Pancreas (tissue), 10 donors: ENCODE measurements at regions not wholly inside any gene's neighbourhood (a gene's known extent, or its start where the extent isn't known, plus 50 kb on each side); places are given as distances from the start of the nearest gene placed in this dataset.

Source experiments
- ATAC-seq, 4 donors: fragments of 200-7000 bp; cut with Tn5 transposase; one replicate each; pipeline versions ENCODE4 v1.8.0 to v1.9.1; 2020; ENCODE audit warnings: mild to moderate bottlenecking in 4 of 4, moderate library complexity in 4 of 4
- DNase-seq, 6 donors: peaks; one replicate each; pipeline ENCODE4 v3.0.0-alpha.2; 2020
- FAIRE-seq: peaks from 2 replicates; lab custom pipeline; 2012; peaks lifted over from hg19 to GRCh38; lab: Jason Lieb, UNC
- H3K27ac ChIP-seq, 4 donors: fragments of 200-600 bp; sonication (generic); 1 replicate in 3 of 4; 2 replicates in 1 of 4; pipeline versions ENCODE4 v1.5.0 to v1.8.0; 2020
- H3K27me3 ChIP-seq, 4 donors: fragments of 200-600 bp; one replicate each; pipeline ENCODE4 v1.8.0; 2021
- H3K36me3 ChIP-seq, 3 donors: fragments of 200-600 bp; sonication (generic) in 1 of 3; one replicate each; pipeline versions ENCODE4 v1.5.0 to v1.8.0; 2020 to 2021
- H3K4me1 ChIP-seq, 3 donors: fragments of 200-600 bp; one replicate each; pipeline ENCODE4 v1.8.0; 2021
- H3K4me3 ChIP-seq, 4 donors: fragments of 200-600 bp; sonication (generic) in 2 of 4; one replicate each; pipeline versions ENCODE4 v1.5.0 to v1.8.0; 2020 to 2021
- H3K9me3 ChIP-seq, 4 donors: fragments of 200-600 bp; one replicate each; pipeline ENCODE4 v1.8.0; 2021
- CTCF ChIP-seq, 4 donors: fragments of 200-600 bp; sonication (generic) in 3 of 4; IDR thresholded peaks; one replicate each; pipeline versions ENCODE4 v1.5.0 to v1.8.0; 2021; ENCODE audit warnings: antibody characterized with exemption in 4 of 4
- WGBS, 2 donors: extraction: QIAGEN DNeasy Blood & Tissue Kit; methylation state at CpG; one replicate each; pipeline ENCODE4 v1.1.7; 2013; 5-methylcytosine and 5-hydroxymethylcytosine counted together
- intact Hi-C, 3 donors: fragments of 100-400 bp; cut with DNase I; formaldehyde crosslinking; loops; one replicate each; pipeline versions ENCODE4 v1.11.1 to v1.14.2; 2022
- donor health status: healthy with polysubstance abuse.
- donor health status: DM: no; HTN: no; CAD: no; lungs with moderate emphysema.
- donor health status: DM: no; HTN: no; CAD: no.
- donor health status: control.
- donor health status: control.
- donor health status: Bipolar disorder and iron deficiency.
- donor health status: DM: yes; HTN: yes; CAD: no.
- donor health status: DM: no; HTN: no; CAD: no.
- donor health status: DM: no; HTN: no; CAD: no.
- donor health status: DM: yes; HTN: yes; CAD: no.

GRCh38 chr2:217076058-217076435 is 216.2 kb upstream of the TNP1 start:
- no peak for FAIRE-seq
- TF ChIP-seq CTCF (IDR thresholded peaks at IDR 0.05): no peak

GRCh38 chr2:217075268-217076057 is 215.6 kb upstream of the TNP1 start:
- FAIRE-seq (no peak), ATAC-seq (peak in 1 of 4 donors; percentile 49), DNase-seq (no peak)
- 69% methylated on average over 12 of the region's 12 CpGs for WGBS, 2 donors
- Histone ChIP-seq H3K4me1 (no peaks in the 10 kb centered on the region), H3K9me3 (no peaks in the 10 kb centered on the region), H3K27ac (no peak overlapping the region), H3K36me3 (no peaks in the 10 kb centered on the region), H3K4me3 (no peak overlapping the region), H3K27me3 (no peaks in the 10 kb centered on the region)
- no peak for TF ChIP-seq CTCF (IDR thresholded peaks at IDR 0.05)
- intact Hi-C loops: no loop called here

More at GRCh38 chr2:217076058-217076435, 216.2 kb upstream of the TNP1 start:
- ATAC-seq: no peak
- intact Hi-C loops: no loop called here
- no peaks in the 10 kb centered on the region for H3K27me3 ChIP-seq
- DNase-seq: no peak
- WGBS, 2 donors: 69 to 72% methylated on average over 3 of the region's 3 CpGs
- H3K27ac ChIP-seq: no peak overlapping the region
- no peaks in the 10 kb centered on the region for H3K4me1 ChIP-seq
- H3K4me3 ChIP-seq: no peak overlapping the region
- H3K9me3 ChIP-seq: no peaks in the 10 kb centered on the region
- H3K36me3 ChIP-seq: no peaks in the 10 kb centered on the region

DNA sequence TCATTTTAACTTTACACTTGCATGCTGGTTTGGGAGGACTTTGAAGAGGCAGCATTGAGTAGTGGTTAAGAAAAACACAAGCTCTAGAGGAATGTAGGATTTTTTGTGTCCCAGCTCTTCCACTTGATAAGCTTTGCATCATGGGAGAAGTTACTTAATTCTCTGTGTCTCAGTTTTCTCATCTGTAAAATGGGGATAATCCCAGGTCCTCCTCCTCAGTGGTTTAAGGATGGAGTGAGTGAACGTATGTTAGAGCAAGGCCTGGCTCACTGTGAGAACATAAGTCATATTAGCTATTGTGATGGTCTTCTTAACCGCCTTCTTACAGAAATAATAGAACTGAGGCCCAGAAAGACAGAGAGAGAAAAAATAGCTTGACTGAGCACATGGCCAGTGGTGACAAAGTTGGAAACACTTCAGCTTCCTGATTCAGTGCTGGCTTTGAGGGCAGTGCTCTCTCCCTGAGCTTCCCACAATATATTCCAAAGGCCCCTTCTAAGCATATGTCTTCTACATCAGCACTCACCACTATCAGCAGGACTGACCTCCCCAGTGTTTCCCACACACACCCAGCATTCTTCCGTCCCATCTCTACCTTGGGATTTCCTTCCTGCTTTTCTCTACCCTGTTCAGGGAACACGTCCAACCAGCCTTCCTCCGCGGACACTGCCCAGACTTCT is 214.9 kb upstream of the TNP1 start:
- 87 to 91% methylated on average over 6 of the region's 6 CpGs for WGBS, 2 donors
- H3K27ac ChIP-seq: no peak overlapping the region
- peak in 1 of 4 donors; percentile 24 for ATAC-seq

DNA sequence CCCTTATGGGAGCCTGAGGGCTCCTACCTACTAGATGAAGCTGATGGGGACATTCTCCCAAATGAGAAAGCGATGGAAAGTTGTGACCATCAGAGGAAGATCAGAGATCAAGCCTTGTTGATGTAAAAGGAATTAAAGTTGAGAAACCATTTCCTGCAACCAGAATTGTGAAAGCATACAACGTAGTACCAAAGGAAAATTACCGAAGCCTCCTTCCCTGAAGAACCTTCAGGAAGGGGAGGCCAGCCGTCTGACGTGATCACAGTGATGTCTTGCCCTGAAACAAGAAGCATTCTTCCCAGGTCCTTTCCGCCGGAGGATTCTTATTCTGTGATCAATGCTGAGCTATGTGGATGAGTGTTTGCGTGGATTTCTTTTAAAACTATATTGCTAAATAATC is 211.6 kb upstream of the TNP1 start:
- DNase-seq (no peak), ATAC-seq (peak in 1 of 4 donors; percentile 11), FAIRE-seq (no peak)
- intact Hi-C loops: no loop called here
- Histone ChIP-seq H3K27me3 (peaks cover 0 to 10% (median 0%) of the 10 kb centered on the region in 4 donors), H3K4me1 (no peaks in the 10 kb centered on the region), H3K36me3 (no peaks in the 10 kb centered on the region), H3K27ac (no peak overlapping the region), H3K9me3 (no peaks in the 10 kb centered on the region), H3K4me3 (no peak overlapping the region)
- 85 to 89% methylated on average over 8 of the region's 8 CpGs for WGBS, 2 donors
- TF ChIP-seq CTCF (IDR thresholded peaks at IDR 0.05): no peak

More for the DNA sequence above, 214.9 kb upstream of the TNP1 start:
- Histone ChIP-seq H3K36me3 (no peaks in the 10 kb centered on the region), H3K4me1 (no peaks in the 10 kb centered on the region), H3K4me3 (no peak overlapping the region), H3K9me3 (no peaks in the 10 kb centered on the region), H3K27me3 (no peaks in the 10 kb centered on the region)
- TF ChIP-seq CTCF (IDR thresholded peaks at IDR 0.05): no peak
- no peak for DNase-seq
- intact Hi-C loops: no loop called here
- no peak for FAIRE-seq

DNA sequence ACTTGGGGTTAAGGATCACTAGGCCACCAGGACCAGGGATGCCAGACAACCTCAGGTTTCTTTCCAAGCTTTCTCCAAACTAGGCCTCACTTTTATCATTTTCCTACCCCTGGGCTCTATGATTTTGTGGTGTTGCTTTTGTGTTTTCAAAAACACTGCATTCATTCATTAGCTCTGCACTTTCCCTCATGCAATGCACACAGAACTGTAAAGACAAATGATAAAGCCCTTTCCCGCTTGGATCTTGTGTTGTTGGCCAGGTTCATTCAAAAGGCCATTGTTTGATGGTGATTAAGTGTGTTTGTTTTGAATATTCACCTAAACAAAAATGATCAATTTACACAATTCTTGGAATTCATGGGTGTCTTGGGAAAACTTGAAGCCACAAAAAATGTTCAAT is 210.7 kb upstream of the TNP1 start:
- WGBS, 2 donors: 75 to 83% methylated on average over 1 of the region's 1 CpG
- FAIRE-seq: no peak

More for the DNA sequence above, 210.7 kb upstream of the TNP1 start:
- Histone ChIP-seq H3K36me3 (no peaks in the 10 kb centered on the region), H3K9me3 (no peaks in the 10 kb centered on the region), H3K4me1 (no peaks in the 10 kb centered on the region), H3K27ac (no peak overlapping the region), H3K27me3 (peaks cover 0 to 10% (median 0%) of the 10 kb centered on the region in 4 donors), H3K4me3 (no peak overlapping the region)
- no peak for TF ChIP-seq CTCF (IDR thresholded peaks at IDR 0.05)
- DNase-seq (no peak), ATAC-seq (no peak)
- intact Hi-C loops: no loop called here
